HFF-Myc (cell line): ENCODE measurements at regions not wholly inside any gene's neighbourhood (a gene's known extent, or its start where the extent isn't known, plus 50 kb on each side); places are given as distances from the start of the nearest gene placed in this dataset.

Experiments
- DNase-seq: peaks from one replicate; pipeline ENCODE4 v3.0.0-alpha.2; 2011; ENCODE audit warnings: low read depth; ENCODE audit errors: extremely low read depth
- H3K4me3 ChIP-seq: replicated peaks from 2 replicates; pipeline ENCODE4 v1.5.1; 2011; ENCODE audit warnings: low read depth, mild to moderate bottlenecking, control low read depth, low read length
- CTCF ChIP-seq: IDR thresholded peaks from 2 replicates; pipeline ENCODE4 v1.5.1; 2012; ENCODE audit warnings: mild to moderate bottlenecking, low read depth, low read length, control low read depth; ENCODE audit errors: missing control alignments

GRCh38 chr9:3161912-3162311, 318.0 kb upstream of the PUM3 start:
- no peak for DNase-seq
- TF ChIP-seq CTCF, result no peak
- H3K4me3 ChIP-seq, result no peak overlapping the region

- no peak for DNase-seq
Measured at GRCh38 chr9:3157011-3157410, 313.1 kb upstream of the PUM3 start.

GRCh38 chr9:3151672-3152576, 308.0 kb upstream of the PUM3 start:
- no peak for TF ChIP-seq CTCF
- no peak for DNase-seq
- no peak overlapping the region for H3K4me3 ChIP-seq

More at GRCh38 chr9:3157011-3157410, 313.1 kb upstream of the PUM3 start:
- H3K4me3 ChIP-seq, result no peak overlapping the region
- no peak for TF ChIP-seq CTCF

- no peak for TF ChIP-seq CTCF
- no peak for DNase-seq
- H3K4me3 ChIP-seq, result no peak overlapping the region
Measured at GRCh38 chr9:3150074-3150473, 306.2 kb upstream of the PUM3 start.

- no peak for DNase-seq
- TF ChIP-seq CTCF, result no peak
- H3K4me3 ChIP-seq, result no peak overlapping the region
Measured at GRCh38 chr9:3138231-3139229, 294.6 kb upstream of the PUM3 start.

- no peak for TF ChIP-seq CTCF
- no peak for DNase-seq
- H3K4me3 ChIP-seq, result no peak overlapping the region
Measured at GRCh38 chr9:3137347-3137695, 293.4 kb upstream of the PUM3 start.
